Suprapubic skin (tissue), 3 donors: ENCODE measurements at regions not wholly inside any gene's neighbourhood (a gene's known extent, or its start where the extent isn't known, plus 50 kb on each side); places are given as distances from the start of the nearest gene placed in this dataset.

Experiments
- CTCF ChIP-seq, 2 donors: fragments of 200-600 bp in 1 of 2; fragments of 450-650 bp in 1 of 2; sonication (generic) in 1 of 2; IDR thresholded peaks; one replicate each; pipeline ENCODE4 v1.5.1; 2016 to 2019; ENCODE audit warnings: antibody characterized with exemption in 2 of 2, mild to moderate bottlenecking in 1 of 2, moderate library complexity in 1 of 2
- EP300 ChIP-seq: sonication (generic); formaldehyde crosslinking; IDR thresholded peaks from one replicate; pipeline ENCODE4 v1.6.1; 2017; ENCODE audit warnings: antibody characterized with exemption
- POLR2A ChIP-seq, 2 donors: fragments of 450-650 bp; IDR thresholded peaks; one replicate each; pipeline ENCODE4 v1.6.1; 2017; ENCODE audit warnings: antibody characterized with exemption in 2 of 2, mild to moderate bottlenecking in 2 of 2, moderate library complexity in 2 of 2

- no peak for TF ChIP-seq POLR2A (IDR thresholded peaks at IDR 0.05)
- no peak for TF ChIP-seq CTCF (IDR thresholded peaks at IDR 0.05)
- no peak for TF ChIP-seq EP300
Observed at GRCh38 chr6:18044108-18044783, 56.8 kb upstream of the KIF13A start.
